ENCODE measurements at regions not wholly inside any gene's neighbourhood (a gene's known extent, or its start where the extent isn't known, plus 50 kb on each side); places are given as distances from the start of the nearest gene placed in this dataset.

DNA sequence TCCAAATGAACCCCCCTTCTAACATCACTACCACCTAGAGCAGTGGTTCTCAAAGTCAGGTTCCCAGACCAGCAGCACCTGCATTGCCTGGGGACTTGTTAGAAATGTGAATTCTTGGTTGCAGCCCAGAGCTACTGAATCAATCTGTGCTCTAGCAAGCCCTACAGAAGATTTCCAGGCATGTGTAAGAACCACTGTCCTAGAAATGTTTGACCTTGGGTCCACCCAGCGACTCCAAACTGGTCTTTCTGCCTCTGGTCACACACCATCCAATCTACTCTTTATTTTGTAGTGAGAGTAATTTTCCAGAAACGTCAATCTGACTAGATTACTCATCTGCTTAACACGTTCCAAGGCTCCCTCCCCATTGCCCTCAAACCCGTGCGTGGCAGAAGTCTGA lies 169.9 kb downstream of the HAPSTR1 start:
- TF ChIP-seq, protein P1, sequence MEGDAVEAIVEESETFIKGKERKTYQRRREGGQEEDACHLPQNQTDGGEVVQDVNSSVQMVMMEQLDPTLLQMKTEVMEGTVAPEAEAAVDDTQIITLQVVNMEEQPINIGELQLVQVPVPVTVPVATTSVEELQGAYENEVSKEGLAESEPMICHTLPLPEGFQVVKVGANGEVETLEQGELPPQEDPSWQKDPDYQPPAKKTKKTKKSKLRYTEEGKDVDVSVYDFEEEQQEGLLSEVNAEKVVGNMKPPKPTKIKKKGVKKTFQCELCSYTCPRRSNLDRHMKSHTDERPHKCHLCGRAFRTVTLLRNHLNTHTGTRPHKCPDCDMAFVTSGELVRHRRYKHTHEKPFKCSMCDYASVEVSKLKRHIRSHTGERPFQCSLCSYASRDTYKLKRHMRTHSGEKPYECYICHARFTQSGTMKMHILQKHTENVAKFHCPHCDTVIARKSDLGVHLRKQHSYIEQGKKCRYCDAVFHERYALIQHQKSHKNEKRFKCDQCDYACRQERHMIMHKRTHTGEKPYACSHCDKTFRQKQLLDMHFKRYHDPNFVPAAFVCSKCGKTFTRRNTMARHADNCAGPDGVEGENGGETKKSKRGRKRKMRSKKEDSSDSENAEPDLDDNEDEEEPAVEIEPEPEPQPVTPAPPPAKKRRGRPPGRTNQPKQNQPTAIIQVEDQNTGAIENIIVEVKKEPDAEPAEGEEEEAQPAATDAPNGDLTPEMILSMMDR (conservative IDR thresholded peaks at IDR 0.05 in 1 of 2, IDR thresholded peaks at IDR 0.05 in 1 of 2; ENCODE audit: low read depth in 1 of 2, low read length in 2 of 2) = no peak
- TF ChIP-seq EZH2 (IDR thresholded peaks at IDR 0.05; ENCODE audit: low read length, missing control alignments) = no peak

All from fibroblast of lung (primary cell).